Cerebellar cortex (tissue), 1 donor: ENCODE measurements at regions not wholly inside any gene's neighbourhood (a gene's known extent, or its start where the extent isn't known, plus 50 kb on each side); places are given as distances from the start of the nearest gene placed in this dataset.
"Not testable (repeated sequence)": the region's sequence is repeated elsewhere in the genome, so short reads cannot be mapped to it uniquely, and the experiment has no call there.

Source experiments
- DNase-seq: peaks from one replicate; pipeline ENCODE4 v3.0.0-alpha.2; 2015; ENCODE audit warnings: low spot score

DNA sequence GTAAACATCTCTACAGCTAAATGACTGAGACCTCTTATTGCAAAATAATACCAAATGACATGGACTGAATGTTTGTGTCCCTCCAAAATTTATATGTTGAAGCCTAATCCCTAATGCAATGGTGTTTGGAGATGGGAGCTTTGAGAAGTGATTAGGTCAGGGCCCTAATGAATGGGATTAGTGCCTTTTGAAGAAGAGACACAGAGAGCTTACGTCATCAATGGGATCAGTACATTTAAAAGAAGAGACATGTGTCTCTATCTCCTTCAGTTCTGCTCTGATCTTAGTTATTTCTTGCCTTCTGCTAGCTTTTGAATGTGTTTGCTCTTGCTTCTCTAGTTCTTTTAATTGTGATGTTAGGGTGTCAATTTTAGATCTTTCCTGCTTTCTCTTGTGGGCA is 301.6 kb upstream of the FSTL5 start:
- not testable (repeated sequence) for DNase-seq

DNA sequence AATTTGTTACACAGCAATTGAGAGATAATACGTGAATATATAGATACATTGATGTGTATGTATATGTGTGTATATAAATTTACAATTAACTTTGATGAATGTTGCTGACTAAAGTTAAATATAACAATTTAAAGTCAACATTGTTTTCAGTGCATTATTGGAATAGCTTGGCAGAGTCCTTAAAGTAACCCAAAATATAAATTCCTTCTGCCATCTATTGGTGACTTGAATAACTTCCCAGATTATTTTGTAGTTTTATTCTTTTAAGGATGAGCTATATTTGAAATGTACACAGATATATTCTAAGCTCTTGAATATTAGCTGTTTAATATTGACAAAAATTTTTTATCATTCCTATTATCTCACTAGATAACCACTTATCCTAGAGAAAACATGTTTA is 298.2 kb upstream of the FSTL5 start:
- peak; percentile 19 for DNase-seq

DNA sequence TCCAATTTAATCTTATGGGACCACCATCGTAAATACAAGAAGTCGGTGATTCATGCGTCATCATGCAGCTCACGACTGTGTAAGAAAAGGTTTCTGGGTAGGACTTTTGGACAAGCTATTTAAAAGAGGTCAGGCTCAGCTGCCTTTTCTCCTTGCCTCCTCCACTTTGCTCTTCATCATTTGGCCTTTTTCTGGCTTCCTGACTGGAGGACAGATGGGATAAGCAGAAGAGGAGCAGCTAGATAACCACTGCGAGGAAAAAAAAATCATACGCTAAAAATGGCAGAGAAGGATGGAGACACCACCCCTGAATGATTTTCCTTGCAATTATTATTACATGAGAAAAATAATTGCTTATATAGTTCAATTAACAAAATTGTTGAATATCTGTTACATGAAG is 294.3 kb upstream of the FSTL5 start:
- DNase-seq = peak; percentile 54

DNA sequence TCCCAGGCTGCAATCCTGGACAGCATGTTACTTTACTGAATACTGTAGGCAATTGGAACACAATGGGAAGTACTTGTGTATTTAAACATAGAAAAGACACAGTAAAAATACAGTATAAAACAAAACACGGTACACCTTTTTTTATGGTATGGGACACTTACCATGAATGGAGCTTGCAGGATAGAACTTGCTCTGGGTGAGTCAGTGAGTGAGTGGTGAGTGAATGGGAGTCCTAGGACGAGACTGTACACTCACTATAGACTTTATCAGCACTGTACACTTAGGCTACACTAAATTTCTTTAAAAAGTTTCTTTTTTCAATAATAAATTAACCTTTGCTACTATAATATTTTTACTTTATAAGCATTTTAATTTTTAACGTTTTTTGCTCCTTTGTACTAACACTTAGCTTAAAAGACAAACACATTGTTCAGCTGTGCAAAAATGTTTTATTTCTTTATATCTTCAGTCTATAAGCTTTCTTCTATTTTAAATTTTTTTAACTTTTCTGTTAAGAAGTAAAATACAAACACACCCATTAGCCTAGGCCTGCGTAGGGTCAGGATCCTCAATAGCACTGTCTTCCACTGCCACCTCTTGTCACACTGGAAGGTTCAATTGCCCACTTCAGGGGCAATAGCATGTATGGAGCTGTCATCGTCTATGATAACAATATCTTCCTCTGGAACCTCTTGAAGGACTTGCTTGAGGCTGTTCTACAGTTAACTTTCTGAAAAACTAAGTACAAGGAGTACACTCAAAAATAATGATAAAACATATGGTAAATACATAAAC is 293.5 kb upstream of the FSTL5 start:
- no peak for DNase-seq

DNA sequence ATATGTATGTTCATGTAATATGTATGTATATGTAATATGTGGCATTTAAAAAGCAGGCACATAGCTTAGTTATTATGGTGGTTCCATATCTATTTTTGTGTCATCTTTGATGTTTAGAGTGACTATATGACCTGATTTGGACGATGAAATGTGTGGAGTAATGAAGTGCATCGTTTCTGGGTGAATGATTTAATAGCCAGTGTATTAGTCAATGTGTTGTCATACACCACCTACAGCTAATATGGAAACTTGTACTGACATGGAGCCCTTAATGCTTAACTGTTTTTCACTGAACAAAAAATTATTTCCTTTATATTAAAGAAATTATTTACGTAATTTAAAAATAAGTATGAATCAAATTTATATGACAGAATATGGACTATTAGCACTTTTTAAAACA is 292.3 kb upstream of the FSTL5 start:
- DNase-seq = no peak

DNA sequence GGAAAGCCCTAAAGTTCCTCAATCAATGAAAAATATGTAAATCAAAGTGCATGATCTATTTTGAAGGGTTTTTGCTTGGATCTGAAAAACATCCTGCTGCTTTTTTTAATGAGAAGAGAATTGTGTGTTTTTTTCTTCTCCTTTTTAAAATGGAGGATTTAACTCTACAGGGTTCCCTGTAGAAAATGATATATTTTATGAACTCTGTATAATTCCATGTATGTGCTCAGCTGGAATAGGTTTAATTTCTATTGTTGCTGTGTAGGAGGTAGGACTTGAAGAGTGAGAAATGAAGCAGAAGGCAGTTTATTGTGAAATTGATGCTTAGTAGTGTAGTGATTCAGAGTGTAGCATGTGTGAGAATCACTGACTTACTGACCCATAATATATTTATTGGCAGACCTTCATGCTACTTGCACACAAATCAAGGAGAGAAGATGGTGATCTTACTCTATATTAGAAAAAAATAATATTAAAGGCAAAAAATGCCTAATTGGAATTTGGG is 286.8 kb upstream of the FSTL5 start:
- DNase-seq = no peak

DNA sequence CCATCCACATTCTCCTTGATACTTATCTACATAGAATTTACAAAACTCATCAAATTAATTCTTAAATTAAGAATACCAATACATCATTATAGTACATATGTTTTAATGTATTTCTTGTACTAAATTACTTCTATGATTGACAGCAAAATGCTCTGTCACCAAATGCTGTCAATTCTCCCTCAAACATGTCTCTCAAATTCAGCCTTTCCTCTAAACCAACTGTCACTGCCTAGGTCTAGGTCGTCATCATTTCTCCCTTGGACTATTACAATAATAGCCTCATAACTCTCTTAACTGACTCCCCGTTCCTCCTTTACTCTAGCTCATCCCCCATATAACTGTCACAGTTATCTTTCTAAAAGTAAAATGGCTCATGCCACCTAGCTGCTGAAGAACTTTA is 279.7 kb upstream of the FSTL5 start:
- DNase-seq = no peak

DNA sequence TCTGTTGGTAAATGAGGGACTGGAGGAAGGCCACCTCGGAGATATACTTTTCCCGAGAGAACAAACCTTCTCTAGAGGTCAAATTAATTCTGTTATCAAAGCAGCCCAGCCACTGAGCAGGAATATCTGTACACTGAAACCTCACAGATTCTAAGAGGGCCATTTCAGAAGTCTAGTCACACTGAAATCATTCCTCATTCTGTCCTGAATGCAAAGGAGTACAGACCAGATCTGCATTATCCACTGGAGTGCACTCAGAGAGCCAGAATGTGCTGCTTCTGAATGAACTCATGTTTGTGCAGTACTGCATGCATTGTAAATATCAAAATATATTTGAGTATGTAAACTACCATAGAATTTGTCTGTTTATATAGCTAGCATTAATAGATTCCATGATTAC is 278.3 kb upstream of the FSTL5 start:
- DNase-seq = no peak

DNA sequence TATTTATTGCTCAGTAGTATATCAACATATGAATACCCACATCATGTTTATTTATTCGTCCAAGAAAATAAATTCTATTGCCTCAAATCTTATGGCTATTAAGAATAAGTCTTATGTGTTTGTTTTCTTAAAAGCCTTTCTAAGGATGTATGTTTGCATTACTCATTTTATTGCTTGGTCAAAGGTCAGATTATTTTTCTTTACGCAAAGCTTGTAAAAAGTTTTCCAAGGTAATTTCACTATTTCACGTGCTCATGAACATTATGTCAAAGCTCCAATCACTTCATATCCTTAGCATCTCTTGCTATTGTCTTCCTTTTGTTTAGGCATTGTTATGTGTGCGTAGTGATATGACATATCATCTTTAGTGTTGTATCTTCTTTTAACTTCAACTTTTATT is 258.5 kb upstream of the FSTL5 start:
- no peak for DNase-seq

DNA sequence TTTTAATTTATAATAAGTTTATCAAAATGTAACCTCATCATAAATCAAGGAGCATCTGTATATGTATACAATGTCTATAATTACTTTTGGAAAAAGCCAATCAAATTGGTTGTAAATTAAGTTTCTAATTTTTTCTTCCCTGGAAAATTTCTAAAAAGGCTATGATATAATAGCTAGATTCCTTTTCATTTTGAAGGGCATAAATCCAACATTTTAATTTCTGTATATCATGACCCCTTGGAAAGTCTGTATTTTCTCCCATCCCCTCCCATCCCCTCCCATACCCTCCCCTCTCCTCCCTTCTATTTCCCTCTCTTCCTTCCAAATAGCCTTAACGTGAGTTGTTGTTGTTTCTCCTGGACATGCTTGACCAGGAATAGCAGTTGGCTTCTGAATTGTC is 247.1 kb upstream of the FSTL5 start:
- no peak for DNase-seq

DNA sequence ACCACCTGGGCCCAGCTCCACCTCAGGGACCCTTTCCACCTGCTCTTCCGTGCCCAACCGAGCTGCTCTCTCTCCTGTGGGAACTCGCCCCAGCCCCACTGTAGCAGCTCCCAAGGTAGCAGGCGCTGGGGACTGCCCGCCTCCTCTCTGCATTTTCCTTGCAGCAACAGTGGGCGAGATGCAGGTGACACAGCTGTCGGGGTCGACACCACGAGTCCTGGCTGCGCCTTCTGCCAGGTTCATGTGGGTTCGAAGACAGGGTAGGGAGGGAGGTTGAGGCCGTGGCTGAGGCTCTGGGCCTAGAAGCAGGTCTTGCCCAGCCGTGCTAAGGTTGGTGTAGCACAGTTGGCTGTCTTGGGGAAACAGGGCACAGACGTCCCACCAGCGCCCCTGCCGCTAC is 245.2 kb upstream of the FSTL5 start:
- DNase-seq = no peak

DNA sequence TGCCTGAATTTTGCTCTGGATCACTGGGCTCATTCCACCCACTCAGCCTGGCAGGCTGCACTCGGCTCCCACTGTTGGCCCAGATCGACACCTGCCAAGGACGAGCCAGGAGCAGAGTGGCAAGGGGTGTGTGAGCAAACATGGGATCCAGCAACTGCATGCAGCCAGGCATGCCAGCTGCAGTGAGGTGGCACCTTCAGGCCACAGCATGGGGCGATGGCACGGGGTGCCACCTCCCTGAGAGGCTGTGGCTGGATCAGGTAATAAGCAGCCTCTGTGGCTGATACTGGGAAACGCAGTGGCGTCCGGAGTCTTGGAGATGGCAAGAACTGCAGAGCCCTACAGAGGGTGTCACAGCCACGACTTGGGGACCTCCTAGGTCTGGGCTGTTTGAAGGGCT is 244.5 kb upstream of the FSTL5 start:
- DNase-seq = no peak

DNA sequence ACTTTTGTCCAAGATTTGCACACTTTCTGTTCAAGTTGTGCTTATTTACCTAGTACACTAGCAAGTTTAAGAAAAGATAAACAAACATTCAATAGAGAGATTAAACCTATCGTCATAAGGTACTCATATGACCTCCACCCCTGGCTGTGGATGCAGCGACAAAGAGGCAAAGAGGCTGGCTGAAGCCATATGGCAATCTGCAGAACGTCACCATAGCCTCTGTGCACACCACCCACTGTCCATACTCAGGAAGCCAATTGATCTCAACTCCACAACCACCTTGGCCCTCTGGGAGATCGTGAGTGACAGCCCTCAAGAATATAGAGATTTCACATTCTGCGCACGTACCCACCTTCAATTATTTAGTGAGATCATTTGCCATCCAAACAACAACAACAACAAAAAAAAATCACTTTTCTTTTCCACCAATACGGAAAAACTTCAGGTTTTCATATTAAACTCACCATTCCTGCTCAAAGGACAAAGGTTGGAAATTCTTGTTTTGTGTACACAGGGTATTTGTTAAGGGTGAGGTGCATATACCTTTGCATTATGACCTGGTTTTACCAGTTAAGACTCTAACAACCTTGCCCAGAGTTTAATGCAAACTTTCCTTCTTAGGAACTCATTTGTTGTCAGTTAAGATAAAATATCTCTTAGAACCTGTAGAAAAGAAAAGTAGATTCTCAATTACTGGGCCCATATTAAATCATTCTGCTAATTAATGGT is 243.0 kb upstream of the FSTL5 start:
- no peak for DNase-seq

DNA sequence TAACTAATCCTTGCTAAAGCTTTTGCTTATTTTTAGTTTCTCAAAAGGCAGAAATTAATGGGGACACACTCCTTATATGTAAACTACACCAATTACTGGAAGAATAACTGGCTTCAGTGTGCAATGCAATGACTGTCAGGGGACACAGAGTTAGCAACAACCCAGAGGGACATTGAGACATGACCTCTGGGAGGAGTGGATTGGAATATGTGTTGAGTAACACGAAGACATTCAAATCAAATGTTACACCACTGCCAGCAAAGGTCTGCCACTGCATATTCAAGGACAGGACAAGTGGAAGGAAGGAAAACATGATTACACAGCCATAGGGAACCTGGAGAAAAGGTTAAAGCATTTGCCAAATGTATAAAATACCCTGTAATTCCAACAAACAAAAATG is 240.1 kb upstream of the FSTL5 start:
- DNase-seq = no peak

DNA sequence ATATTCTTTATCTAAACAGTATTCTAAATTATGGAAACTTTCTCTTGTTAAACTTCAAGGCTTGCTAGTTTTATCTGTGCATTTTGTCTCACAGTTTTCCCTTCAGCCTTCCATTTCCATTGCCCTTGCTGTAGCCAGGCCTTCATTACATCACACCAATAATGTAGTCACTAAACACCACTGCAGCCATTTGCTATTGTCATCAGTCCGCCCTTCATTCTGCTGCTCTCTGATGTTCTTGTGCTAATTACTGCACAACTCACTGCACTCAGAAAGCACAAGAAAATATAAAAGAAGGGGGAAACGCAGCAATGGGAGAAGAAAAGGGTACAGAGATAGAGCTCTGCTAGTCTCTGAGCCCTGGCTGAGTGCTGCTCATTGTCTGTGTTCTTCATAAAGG is 239.6 kb upstream of the FSTL5 start:
- DNase-seq = no peak

DNA sequence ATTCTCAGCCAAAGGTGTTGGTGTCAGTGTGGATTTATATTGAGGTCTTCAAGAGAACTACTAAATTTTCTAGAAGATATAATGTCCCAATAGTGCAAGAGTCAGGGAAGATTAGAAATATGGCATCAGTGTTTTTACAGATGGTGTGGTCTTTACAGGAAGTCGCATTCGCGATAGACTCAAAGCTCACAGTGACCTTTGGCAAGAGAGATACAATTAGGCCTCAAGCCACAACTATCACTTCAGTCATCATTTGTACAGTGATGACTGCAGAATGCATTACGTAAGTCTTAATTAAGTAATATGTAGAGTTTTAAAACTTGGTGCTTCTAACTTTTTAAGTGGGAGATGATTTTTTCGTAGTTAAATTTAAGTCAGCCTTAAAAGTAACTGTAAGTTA is 237.2 kb upstream of the FSTL5 start:
- DNase-seq = no peak

DNA sequence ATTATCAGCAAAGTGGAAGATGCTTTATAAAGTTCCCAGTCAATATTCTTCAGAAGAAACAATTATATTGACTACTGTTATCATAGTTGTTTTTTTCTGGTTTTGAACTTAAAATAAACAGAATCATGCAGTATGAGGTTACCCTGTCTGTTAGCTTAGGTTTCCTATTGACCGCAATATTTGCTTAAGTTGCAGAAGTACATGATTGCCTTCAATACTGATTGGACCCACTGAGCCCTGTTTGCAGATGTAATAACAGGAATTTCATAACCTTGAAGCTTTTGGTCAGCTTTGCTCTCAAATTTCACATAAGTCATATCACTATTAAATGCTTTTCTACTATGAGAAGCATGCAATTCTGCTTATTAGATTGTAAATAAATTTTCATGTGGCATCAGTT is 229.1 kb upstream of the FSTL5 start:
- no peak for DNase-seq

DNA sequence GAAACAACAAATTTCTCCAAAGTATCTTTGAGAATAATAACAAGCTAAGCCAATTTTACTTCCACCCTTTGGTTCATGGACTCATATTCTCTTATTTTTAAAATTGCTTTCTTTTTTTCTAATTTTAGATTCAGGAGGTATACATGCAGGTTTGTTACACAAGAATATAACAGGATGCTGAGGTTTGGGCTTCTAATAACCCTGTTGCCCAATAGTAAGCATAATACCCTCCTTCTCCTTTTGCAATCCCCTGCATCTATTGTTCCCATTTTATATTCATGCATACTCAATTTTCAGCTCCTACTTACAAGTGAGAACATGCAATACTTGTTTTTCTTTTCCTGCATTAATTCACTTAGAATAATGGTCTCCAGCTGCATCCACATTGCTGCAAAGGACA is 202.3 kb upstream of the FSTL5 start:
- no peak for DNase-seq

DNA sequence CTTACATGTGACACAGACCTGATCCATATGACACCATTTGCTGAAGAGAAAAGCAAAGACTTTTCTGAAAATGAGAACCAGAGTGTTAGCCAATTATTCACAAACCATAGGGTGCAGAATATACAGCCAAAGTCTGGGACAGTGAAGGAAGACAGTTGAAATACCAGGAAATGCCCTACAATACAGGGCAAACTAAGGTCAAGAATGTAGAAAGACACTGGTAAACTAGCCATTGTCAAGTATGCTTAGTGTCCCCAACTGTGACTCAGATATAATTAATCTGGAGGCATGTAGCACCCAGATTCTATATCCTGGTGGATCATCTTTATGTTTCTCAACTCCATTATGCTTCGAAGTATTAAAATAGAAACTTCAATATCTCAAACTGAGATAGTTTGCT is 200.9 kb upstream of the FSTL5 start:
- no peak for DNase-seq

DNA sequence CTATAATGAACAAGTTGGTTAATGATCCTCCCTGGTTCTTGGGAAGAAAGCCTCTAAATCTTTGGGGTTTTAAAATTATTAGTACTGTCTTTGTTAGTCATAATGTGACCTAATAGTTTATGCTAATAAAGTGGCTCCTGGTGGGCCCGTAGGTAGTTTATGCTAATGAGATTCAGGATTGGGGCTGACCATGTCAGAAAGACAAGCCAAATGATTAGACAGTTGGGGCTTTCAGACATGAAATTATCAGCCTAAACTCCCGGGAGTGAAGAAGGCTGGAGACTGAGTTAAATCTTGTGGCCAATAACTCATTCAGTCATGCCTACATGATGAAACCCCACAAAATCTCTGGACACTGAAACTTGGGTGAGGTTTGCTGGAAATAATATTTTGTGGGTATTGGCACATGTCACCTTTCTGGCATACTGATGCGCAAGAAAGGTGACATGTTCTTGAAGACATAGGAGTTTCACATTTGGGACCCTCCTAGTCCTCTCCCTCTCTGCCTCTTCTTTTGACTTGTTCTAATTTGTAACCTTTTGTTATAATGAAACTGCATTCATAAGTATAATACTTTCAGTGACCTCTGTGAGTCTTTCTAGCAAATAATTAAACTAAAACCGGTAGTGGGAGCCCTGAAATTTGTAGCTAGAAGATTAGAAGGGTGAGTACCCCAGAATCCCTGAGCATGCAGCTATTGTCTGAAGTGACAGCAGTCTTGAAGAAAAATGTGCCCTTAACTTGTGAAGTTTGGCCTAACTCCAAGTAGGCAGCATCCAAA is 196.8 kb upstream of the FSTL5 start:
- DNase-seq = no peak

DNA sequence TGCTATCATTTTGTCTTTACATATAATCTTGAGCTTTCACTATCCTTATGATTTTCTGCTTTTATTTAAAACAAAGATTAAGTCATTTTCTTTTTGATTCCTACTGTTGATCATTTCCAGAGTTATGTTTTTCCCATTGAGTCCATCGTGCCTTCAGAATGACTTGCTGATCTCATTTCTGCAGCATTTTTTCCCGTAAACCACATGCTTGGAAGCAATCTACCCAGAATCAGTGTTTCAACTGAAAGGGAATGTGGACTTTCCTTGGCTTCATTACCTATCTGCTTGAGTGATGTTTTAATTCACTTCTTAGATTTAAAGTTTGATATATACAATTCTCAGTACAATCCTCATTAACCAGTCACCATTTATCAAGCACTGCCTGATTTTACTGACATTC is 192.4 kb upstream of the FSTL5 start:
- no peak for DNase-seq

DNA sequence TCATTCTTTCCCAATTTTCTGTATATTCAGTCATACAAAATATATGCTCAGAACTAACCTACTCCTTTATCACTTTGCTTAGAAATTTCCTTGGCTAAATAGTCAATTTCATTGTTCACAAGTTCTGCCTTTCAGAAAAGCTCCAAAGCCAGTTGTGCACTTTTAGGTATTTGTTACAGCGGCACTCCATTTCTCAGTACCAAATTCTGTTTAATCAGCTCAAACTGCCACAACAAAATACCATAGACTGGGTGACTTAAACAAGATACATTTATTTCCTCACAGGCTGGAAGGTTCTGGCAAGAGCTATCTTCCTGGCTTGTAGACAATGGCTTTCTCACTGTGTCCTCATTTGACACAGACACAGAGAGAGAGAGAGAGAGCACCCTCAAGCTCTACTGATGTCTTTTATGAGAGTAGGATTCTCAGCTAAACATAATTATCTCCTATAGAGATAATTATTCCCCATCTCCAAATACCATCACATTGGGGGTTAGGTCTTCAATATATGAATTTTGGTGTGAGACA is 188.8 kb upstream of the FSTL5 start:
- DNase-seq = peak; percentile 88

DNA sequence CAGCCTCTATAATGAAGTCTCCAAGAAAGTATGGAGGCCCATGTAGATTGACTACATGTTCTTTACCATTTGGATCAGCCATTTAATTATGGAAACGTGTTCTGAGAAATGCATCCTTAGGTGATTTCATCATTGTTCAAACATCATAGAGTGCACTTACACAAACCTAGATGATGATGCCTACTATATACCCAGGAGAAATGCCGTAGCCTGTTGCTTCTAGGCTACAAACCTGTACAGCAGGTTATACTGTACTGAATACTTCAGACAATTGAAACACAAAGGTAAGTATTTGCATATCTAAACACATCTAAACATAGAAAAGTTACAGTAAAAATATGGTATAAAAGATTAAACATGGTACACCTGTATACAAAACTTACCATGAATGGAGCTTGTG is 186.5 kb upstream of the FSTL5 start:
- DNase-seq = no peak
